ENCODE measurements at regions not wholly inside any gene's neighbourhood (a gene's known extent, or its start where the extent isn't known, plus 50 kb on each side); places are given as distances from the start of the nearest gene placed in this dataset.

DNA sequence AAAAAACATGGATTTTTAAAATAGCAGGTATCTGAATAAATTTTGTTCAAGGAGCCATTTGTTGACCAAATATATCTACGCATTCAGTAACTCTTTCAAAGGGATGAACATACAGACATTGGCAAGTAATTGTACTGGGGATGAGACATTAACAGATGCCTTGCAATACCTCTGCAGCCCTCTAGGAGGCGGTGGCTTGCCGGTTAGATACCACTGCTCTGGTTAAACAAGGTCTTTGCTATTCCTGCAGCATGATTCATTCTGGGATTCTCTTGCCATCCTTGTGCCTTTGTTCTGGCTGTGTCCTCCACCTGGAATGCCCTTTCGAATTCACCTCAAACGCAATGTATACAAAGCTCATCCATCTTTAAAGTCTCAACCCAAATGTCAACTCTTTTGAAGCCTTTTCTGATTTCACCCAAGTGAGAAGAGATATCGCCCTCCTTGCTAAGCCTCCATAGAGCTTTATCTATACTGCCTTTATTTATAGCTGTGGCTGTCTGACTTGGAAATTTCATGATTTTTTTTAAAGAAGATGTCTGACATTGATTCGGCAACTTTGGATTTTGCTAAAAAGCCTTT is 131.0 kb upstream of the SRRM4 start:
- no peaks in the 10 kb centered on the region for H3K9me2 ChIP-seq (ENCODE audit: insufficient read depth)
- H4K20me1 ChIP-seq (ENCODE audit: insufficient read depth): no peaks in the 10 kb centered on the region
- ChIA-PET RAD21 (ENCODE audit: low non-redundant PET in 1 of 2, low total read pairs in 2 of 2, uncharacterized antibody in 2 of 2, unreplicated experiment in 2 of 2) (no interaction called here), POLR2A (no interaction called here), CTCF (no interaction called here)
- no peak overlapping the region for H3K4me3 ChIP-seq (replicated peaks in 1 of 2; ENCODE audit: low read depth in 1 of 2, low read length in 2 of 2)
- no TSS peak for BruUV-seq (replicated peaks)
- no peaks in the 10 kb centered on the region for H3K36me3 ChIP-seq (ENCODE audit: control insufficient read depth in 1 of 2, insufficient read depth in 2 of 2, low read length in 2 of 2)
- TF ChIP-seq, protein P1, sequence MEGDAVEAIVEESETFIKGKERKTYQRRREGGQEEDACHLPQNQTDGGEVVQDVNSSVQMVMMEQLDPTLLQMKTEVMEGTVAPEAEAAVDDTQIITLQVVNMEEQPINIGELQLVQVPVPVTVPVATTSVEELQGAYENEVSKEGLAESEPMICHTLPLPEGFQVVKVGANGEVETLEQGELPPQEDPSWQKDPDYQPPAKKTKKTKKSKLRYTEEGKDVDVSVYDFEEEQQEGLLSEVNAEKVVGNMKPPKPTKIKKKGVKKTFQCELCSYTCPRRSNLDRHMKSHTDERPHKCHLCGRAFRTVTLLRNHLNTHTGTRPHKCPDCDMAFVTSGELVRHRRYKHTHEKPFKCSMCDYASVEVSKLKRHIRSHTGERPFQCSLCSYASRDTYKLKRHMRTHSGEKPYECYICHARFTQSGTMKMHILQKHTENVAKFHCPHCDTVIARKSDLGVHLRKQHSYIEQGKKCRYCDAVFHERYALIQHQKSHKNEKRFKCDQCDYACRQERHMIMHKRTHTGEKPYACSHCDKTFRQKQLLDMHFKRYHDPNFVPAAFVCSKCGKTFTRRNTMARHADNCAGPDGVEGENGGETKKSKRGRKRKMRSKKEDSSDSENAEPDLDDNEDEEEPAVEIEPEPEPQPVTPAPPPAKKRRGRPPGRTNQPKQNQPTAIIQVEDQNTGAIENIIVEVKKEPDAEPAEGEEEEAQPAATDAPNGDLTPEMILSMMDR (IDR thresholded peaks at IDR 0.05 in 2 of 3, conservative IDR thresholded peaks at IDR 0.05 in 1 of 3; ENCODE audit: borderline replicate concordance in 1 of 3, insufficient read depth in 1 of 3, low read depth in 2 of 3, low read length in 2 of 3): peak; percentile 29 to 94 (median 89); a peak in 5 of 6 replicates
- no peak for TF ChIP-seq POLR2AphosphoS5 (IDR thresholded peaks at IDR 0.05; ENCODE audit: low read depth, low read length)
- TF ChIP-seq RAD21 (IDR thresholded peaks at IDR 0.05; ENCODE audit: low read depth): peak; percentile 55
- no peak for TF ChIP-seq SIN3A (IDR thresholded peaks at IDR 0.05; ENCODE audit: low read depth)
- TF ChIP-seq MAX (IDR thresholded peaks at IDR 0.05): no peak
- TF ChIP-seq ZNF274 (IDR thresholded peaks at IDR 0.05; ENCODE audit: low read depth, low read length): no peak
- H3K4me2 ChIP-seq (ENCODE audit: low read length): no peak overlapping the region
- no peaks in the 10 kb centered on the region for H3K79me2 ChIP-seq (ENCODE audit: insufficient read depth, low read length)
- no peaks in the 10 kb centered on the region for H3K4me1 ChIP-seq (ENCODE audit: control insufficient read depth in 1 of 2, insufficient read depth in 2 of 2, low read length in 2 of 2)
- DNase-seq (ENCODE audit: low read depth, low spot score) (peak; percentile 13), ATAC-seq (peak; percentile 70)
- intact Hi-C loops (cut with micrococcal nuclease): loop anchor here (1.0 to 10.0 kb wide), 2 partner anchors 187 to 446 kb away; no protein-coding TSS in a partner anchor
- no peaks in the 10 kb centered on the region for H3K9me3 ChIP-seq (ENCODE audit: control insufficient read depth in 1 of 2, insufficient read depth in 1 of 2, low read depth in 1 of 2, low read length in 2 of 2)
- no peak overlapping the region for H2AFZ ChIP-seq (ENCODE audit: low read depth, low read length, poor library complexity, severe bottlenecking)
- no peak overlapping the region for H3K9ac ChIP-seq (ENCODE audit: low read length)
- no peak overlapping the region for H3K27ac ChIP-seq (ENCODE audit: low read depth, low read length)
- H3K27me3 ChIP-seq (ENCODE audit: insufficient read depth, low read length): 0 out of 2 replicates have a peak, but pooled peaks cover 8% of the 10 kb centered on the region

- intact Hi-C loops (cut with micrococcal nuclease): loop anchor here (10.0 kb wide), 1 partner anchor 447 kb away; no protein-coding TSS in a partner anchor
- no peak overlapping the region for H3K9ac ChIP-seq (ENCODE audit: low read length)
Measured at GRCh38 chr12:118851891-118852290, 129.4 kb upstream of the SRRM4 start.

More at GRCh38 chr12:118851891-118852290, 129.4 kb upstream of the SRRM4 start:
- RAD21 ChIA-PET (ENCODE audit: low non-redundant PET in 1 of 2, low total read pairs in 2 of 2, uncharacterized antibody in 2 of 2, unreplicated experiment in 2 of 2): no interaction called here
- H3K9me2 ChIP-seq (ENCODE audit: insufficient read depth): no peaks in the 10 kb centered on the region
- H3K27ac ChIP-seq (ENCODE audit: low read depth, low read length): no peak overlapping the region
- 0 out of 2 replicates have a peak, but pooled peaks cover 8% of the 10 kb centered on the region for H3K27me3 ChIP-seq (ENCODE audit: insufficient read depth, low read length)
- POLR2A ChIA-PET: no interaction called here
- no peak overlapping the region for H2AFZ ChIP-seq (ENCODE audit: low read depth, low read length, poor library complexity, severe bottlenecking)
- H3K36me3 ChIP-seq (ENCODE audit: control insufficient read depth in 1 of 2, insufficient read depth in 2 of 2, low read length in 2 of 2): no peaks in the 10 kb centered on the region
- no peaks in the 10 kb centered on the region for H3K4me1 ChIP-seq (ENCODE audit: control insufficient read depth in 1 of 2, insufficient read depth in 2 of 2, low read length in 2 of 2)
- ATAC-seq (no peak), DNase-seq (ENCODE audit: low read depth, low spot score) (no peak)
- H3K79me2 ChIP-seq (ENCODE audit: insufficient read depth, low read length): no peaks in the 10 kb centered on the region
- no TSS peak for BruUV-seq (replicated peaks)
- H4K20me1 ChIP-seq (ENCODE audit: insufficient read depth): no peaks in the 10 kb centered on the region
- TF ChIP-seq SIN3A (IDR thresholded peaks at IDR 0.05; ENCODE audit: low read depth) (no peak), ZFX (IDR thresholded peaks at IDR 0.05) (no peak)
- H3K9me3 ChIP-seq (ENCODE audit: control insufficient read depth in 1 of 2, insufficient read depth in 1 of 2, low read depth in 1 of 2, low read length in 2 of 2): no peaks in the 10 kb centered on the region
- CTCF ChIA-PET: no interaction called here
- no peak overlapping the region for H3K4me2 ChIP-seq (ENCODE audit: low read length)
- H3K4me3 ChIP-seq (replicated peaks in 1 of 2; ENCODE audit: low read depth in 1 of 2, low read length in 2 of 2): no peak overlapping the region

Measured in HCT116 (cell line).